ENCODE measurements at regions not wholly inside any gene's neighbourhood (a gene's known extent, or its start where the extent isn't known, plus 50 kb on each side); places are given as distances from the start of the nearest gene placed in this dataset.

GRCh38 chr1:242839101-242839500 lies 314.6 kb upstream of the PLD5 start:
- TF ChIP-seq CTCF (IDR thresholded peaks at IDR 0.05; ENCODE audit: insufficient read depth, low read length, poor library complexity, severe bottlenecking): no peak
- TF ChIP-seq EZH2phosphoT487 (conservative IDR thresholded peaks at IDR 0.05; ENCODE audit: low read length): no peak

All from SU-DHL-6 (cell line).